ENCODE measurements at regions not wholly inside any gene's neighbourhood (a gene's known extent, or its start where the extent isn't known, plus 50 kb on each side); places are given as distances from the start of the nearest gene placed in this dataset.

DNA sequence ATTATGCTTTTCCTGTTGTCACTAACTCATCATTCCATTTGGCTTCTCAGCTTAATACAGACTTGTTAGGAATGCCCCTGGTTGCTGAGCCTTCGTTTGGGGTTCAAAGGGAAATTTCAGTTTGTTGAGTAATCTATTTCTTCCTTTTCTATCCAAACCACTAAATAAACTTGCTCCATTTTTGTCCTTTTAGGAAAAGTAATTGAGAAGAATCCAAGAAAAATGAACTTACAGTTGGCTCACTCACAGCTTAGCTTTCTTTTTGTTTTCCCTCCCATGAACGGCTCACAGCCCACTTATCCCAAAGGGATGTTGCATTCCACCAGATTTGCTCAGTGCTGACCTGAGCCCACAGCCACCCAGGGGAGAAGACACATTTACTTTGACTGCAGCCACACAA, 73.9 kb downstream of the SOX11 start:
- no peaks in the 10 kb centered on the region for H3K36me3 ChIP-seq (replicated peaks in 1 of 2; ENCODE audit: control insufficient read depth in 1 of 2, insufficient read depth in 2 of 2, low read length in 1 of 2)
- TF ChIP-seq, protein P1, sequence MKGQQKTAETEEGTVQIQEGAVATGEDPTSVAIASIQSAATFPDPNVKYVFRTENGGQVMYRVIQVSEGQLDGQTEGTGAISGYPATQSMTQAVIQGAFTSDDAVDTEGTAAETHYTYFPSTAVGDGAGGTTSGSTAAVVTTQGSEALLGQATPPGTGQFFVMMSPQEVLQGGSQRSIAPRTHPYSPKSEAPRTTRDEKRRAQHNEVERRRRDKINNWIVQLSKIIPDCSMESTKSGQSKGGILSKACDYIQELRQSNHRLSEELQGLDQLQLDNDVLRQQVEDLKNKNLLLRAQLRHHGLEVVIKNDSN (IDR thresholded peaks at IDR 0.05; ENCODE audit: borderline replicate concordance, low read depth) = no peak
- TF ChIP-seq MAX (IDR thresholded peaks at IDR 0.05; ENCODE audit: low read depth) (no peak), IRF3 (IDR thresholded peaks at IDR 0.05; ENCODE audit: low read depth, low read length) (no peak), YY1 (IDR thresholded peaks at IDR 0.05; ENCODE audit: low read depth) (no peak), EZH2phosphoT487 (IDR thresholded peaks at IDR 0.05; ENCODE audit: borderline replicate concordance, low read depth) (no peak), TEAD4 (IDR thresholded peaks at IDR 0.05; ENCODE audit: borderline replicate concordance, insufficient read depth) (no peak)
- no peak overlapping the region for H3K27ac ChIP-seq (ENCODE audit: low read depth in 2 of 2, low read length in 1 of 2)
- no peaks in the 10 kb centered on the region; a peak in 1 of 4 replicates for H3K4me1 ChIP-seq (ENCODE audit: control insufficient read depth in 1 of 2, insufficient read depth in 2 of 2, low read depth in 1 of 2, low read length in 1 of 2)
- ChIA-PET CTCF (no interaction called here), POLR2A (no interaction called here)
- no peak overlapping the region for H3K9ac ChIP-seq
- DNase-seq = no peak
- no peaks in the 10 kb centered on the region for H3K9me2 ChIP-seq
- WGBS (ENCODE audit: low lambda C conversion rate) = 35% methylated on average over 2 of the region's 2 CpGs
- no peaks in the 10 kb centered on the region for H3K79me2 ChIP-seq (ENCODE audit: insufficient read depth)
- no peak overlapping the region for H2AFZ ChIP-seq (ENCODE audit: low read depth)
- H3K9me3 ChIP-seq = no peaks in the 10 kb centered on the region
- H3F3A ChIP-seq (replicated peaks; ENCODE audit: insufficient read depth) = no peaks in the 10 kb centered on the region
- H3K4me3 ChIP-seq (ENCODE audit: low read depth in 2 of 2, low read length in 1 of 2) = no peak overlapping the region
- H3K27me3 ChIP-seq (ENCODE audit: insufficient read depth) = no peaks in the 10 kb centered on the region
- H3K4me2 ChIP-seq = no peak overlapping the region
- H4K20me1 ChIP-seq (ENCODE audit: insufficient read depth) = no peaks in the 10 kb centered on the region

DNA sequence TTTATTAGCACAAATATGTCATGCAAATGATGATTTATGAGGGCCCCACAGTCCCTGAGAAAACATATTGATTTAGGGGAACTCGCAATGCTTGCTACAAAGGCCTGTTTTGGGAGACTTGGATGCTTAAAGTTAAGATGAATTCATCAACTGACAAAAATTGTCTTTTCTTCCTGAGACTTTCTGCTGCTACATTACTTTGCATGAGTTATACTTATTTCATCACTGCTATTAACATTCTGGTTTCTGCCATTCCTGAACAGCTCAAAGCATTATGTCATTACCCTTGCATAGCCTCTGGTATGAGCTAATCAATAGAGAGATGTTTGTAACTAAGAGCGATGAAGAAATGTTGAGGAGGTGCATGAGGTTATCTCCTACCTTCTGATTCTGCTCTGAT, 74.4 kb downstream of the SOX11 start:
- DNase-seq = no peak
- Histone ChIP-seq H3K27ac (ENCODE audit: low read depth in 2 of 2, low read length in 1 of 2) (no peak overlapping the region), H3K4me3 (ENCODE audit: low read depth in 2 of 2, low read length in 1 of 2) (no peak overlapping the region), H3K9me2 (no peaks in the 10 kb centered on the region), H3K36me3 (replicated peaks in 1 of 2; ENCODE audit: control insufficient read depth in 1 of 2, insufficient read depth in 2 of 2, low read length in 1 of 2) (no peaks in the 10 kb centered on the region), H3K4me2 (no peak overlapping the region), H2AFZ (ENCODE audit: low read depth) (no peak overlapping the region), H3K27me3 (ENCODE audit: insufficient read depth) (no peaks in the 10 kb centered on the region), H3K79me2 (ENCODE audit: insufficient read depth) (no peaks in the 10 kb centered on the region), H3K9ac (no peak overlapping the region), H3K9me3 (no peaks in the 10 kb centered on the region), H4K20me1 (ENCODE audit: insufficient read depth) (no peaks in the 10 kb centered on the region), H3F3A (replicated peaks; ENCODE audit: insufficient read depth) (no peaks in the 10 kb centered on the region), H3K4me1 (ENCODE audit: control insufficient read depth in 1 of 2, insufficient read depth in 2 of 2, low read depth in 1 of 2, low read length in 1 of 2) (no peaks in the 10 kb centered on the region; a peak in 1 of 4 replicates)
- ChIA-PET POLR2A (no interaction called here), CTCF (no interaction called here)
- no peak for TF ChIP-seq IRF3 (IDR thresholded peaks at IDR 0.05; ENCODE audit: low read depth, low read length)
- no peak for TF ChIP-seq EP300 (IDR thresholded peaks at IDR 0.05; ENCODE audit: borderline replicate concordance in 1 of 2, low read depth in 1 of 2, low read length in 1 of 2)
- TF ChIP-seq SIN3A (IDR thresholded peaks at IDR 0.05; ENCODE audit: borderline replicate concordance, low read depth, low read length) = no peak
- TF ChIP-seq, protein P1 (IDR thresholded peaks at IDR 0.05; ENCODE audit: borderline replicate concordance, low read depth) = no peak
- TF ChIP-seq FOXJ3 (CRISPR knock-in tag; IDR thresholded peaks at IDR 0.05) = no peak
- TF ChIP-seq POLR2AphosphoS5 (IDR thresholded peaks at IDR 0.05; ENCODE audit: low read depth, low read length) = no peak
- no peak for TF ChIP-seq TCF12 (IDR thresholded peaks at IDR 0.05)
- WGBS (ENCODE audit: low lambda C conversion rate) = 35% methylated on average over 2 of the region's 2 CpGs

All from SK-N-SH (cell line).